Effector memory CD8-positive, alpha-beta T cell (primary cell): ENCODE measurements at regions not wholly inside any gene's neighbourhood (a gene's known extent, or its start where the extent isn't known, plus 50 kb on each side); places are given as distances from the start of the nearest gene placed in this dataset.

Source experiments
- ATAC-seq: fragments of 150-1000 bp; cut with Tn5 transposase; replicated peaks from 2 replicates; pipeline ENCODE4 v1.10.0; 2021; ENCODE audit warnings: mild to moderate bottlenecking, moderate library complexity
- DNase-seq, 3 experiments: peaks; one replicate each; pipeline ENCODE4 v3.0.0; 2021
- H3K27ac Mint-ChIP-seq, 2 donors: one replicate each; pipeline ENCODE4 v1.8.0; 2022; ENCODE audit warnings: mild to moderate bottlenecking in 2 of 2, mixed read lengths in 2 of 2, moderate library complexity in 2 of 2
- H3K27me3 Mint-ChIP-seq, 2 donors: one replicate each; pipeline ENCODE4 v1.8.0; 2022; ENCODE audit warnings: mixed read lengths in 2 of 2
- H3K36me3 Mint-ChIP-seq: one replicate; pipeline ENCODE4 v1.8.0; 2022; ENCODE audit warnings: mild to moderate bottlenecking, moderate library complexity, mixed read lengths; ENCODE audit not compliant: insufficient read depth
- H3K4me1 Mint-ChIP-seq, 2 donors: one replicate each; pipeline ENCODE4 v1.8.0; 2022; ENCODE audit warnings: low read depth in 2 of 2, mixed read lengths in 2 of 2
- H3K4me3 Mint-ChIP-seq, 2 donors: one replicate each; pipeline ENCODE4 v1.8.0; 2022; ENCODE audit warnings: mild to moderate bottlenecking in 2 of 2, mixed read lengths in 2 of 2, moderate library complexity in 2 of 2
- H3K9me3 Mint-ChIP-seq, 2 donors: one replicate each; pipeline ENCODE4 v1.8.0; 2022; ENCODE audit warnings: mixed read lengths in 2 of 2

- H3K27ac Mint-ChIP-seq: no peak overlapping the region
- H3K36me3 Mint-ChIP-seq: no peaks in the 10 kb centered on the region
- peaks cover 0 to 2% of the 10 kb centered on the region in 2 donors for H3K4me1 Mint-ChIP-seq
These were observed 549.1 kb downstream of the CSNK1G3 start for GRCh38 chr5:124061068-124061430.

DNA sequence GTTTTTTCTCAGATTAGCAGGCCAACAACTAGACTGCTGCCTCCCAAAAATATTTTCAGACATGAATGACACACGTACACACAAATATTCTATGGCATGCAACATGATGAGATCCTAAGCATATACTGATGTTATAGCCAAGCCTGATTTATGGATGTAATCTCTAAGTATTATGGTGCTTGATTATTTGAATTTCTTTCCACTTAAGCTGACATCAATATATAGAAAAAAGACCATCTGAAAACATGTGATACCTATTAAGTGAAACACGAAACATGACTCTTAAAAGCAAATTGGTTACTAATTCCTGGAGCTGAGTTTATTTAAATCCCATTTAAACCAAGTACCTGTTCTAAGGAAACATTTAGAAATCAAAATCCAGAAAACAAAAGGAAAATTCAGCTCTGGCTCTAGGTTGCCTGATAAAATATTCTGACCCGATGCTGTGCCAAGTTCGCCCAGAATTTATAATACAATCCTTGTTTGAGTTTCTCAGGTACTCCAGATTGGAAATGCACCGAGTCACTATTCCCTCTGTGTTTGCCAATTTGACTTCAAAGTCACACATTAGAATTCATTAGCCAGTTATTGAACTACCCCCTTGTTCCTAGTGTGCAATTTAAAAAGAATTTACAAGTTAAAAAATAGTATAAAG lies 548.6 kb downstream of the CSNK1G3 start:
- H3K27ac Mint-ChIP-seq: no peak overlapping the region
- no peaks in the 10 kb centered on the region for H3K36me3 Mint-ChIP-seq
- peaks cover 0 to 2% of the 10 kb centered on the region in 2 donors for H3K4me1 Mint-ChIP-seq
- H3K4me3 Mint-ChIP-seq: no peak overlapping the region
- no peaks in the 10 kb centered on the region for H3K27me3 Mint-ChIP-seq
- ATAC-seq (no peak), DNase-seq (no peak)
- peaks cover 6 to 13% of the 10 kb centered on the region in 2 donors for H3K9me3 Mint-ChIP-seq

More at GRCh38 chr5:124061068-124061430, 549.1 kb downstream of the CSNK1G3 start:
- H3K27me3 Mint-ChIP-seq: no peaks in the 10 kb centered on the region
- ATAC-seq: no peak
- H3K4me3 Mint-ChIP-seq: no peak overlapping the region
- DNase-seq: no peak
- H3K9me3 Mint-ChIP-seq: peaks cover 6 to 15% of the 10 kb centered on the region in 2 donors

DNA sequence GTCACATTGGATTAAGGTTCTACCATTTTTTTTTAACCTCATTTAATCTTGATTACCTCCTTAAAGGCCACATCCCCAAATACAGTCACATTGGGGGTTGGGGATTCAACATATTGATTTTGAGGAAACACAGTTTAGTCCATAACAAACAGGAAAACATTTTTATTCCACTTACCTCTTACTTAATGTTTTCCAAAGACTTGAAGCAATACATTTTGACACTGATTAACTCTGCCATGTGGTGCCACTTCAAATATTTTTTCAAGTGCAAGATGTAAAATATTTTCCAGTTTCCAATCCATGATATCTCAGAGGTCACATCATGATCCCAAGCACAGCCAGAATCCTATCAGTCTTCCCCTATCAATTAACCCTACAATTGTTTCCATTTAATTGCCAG lies 548.0 kb downstream of the CSNK1G3 start:
- H3K27me3 Mint-ChIP-seq: no peaks in the 10 kb centered on the region
- H3K27ac Mint-ChIP-seq: no peak overlapping the region
- peaks cover 6 to 13% of the 10 kb centered on the region in 2 donors for H3K9me3 Mint-ChIP-seq
- H3K36me3 Mint-ChIP-seq: no peaks in the 10 kb centered on the region
- H3K4me1 Mint-ChIP-seq: peaks cover 0 to 2% of the 10 kb centered on the region in 2 donors
- no peak for ATAC-seq
- DNase-seq: no peak
- no peak overlapping the region for H3K4me3 Mint-ChIP-seq

- no peak for ATAC-seq
- H3K27ac Mint-ChIP-seq: no peak overlapping the region
- peaks cover 0 to 2% of the 10 kb centered on the region in 2 donors for H3K4me1 Mint-ChIP-seq
- no peaks in the 10 kb centered on the region for H3K36me3 Mint-ChIP-seq
- no peaks in the 10 kb centered on the region for H3K27me3 Mint-ChIP-seq
- H3K4me3 Mint-ChIP-seq: no peak overlapping the region
- peaks cover 6 to 10% of the 10 kb centered on the region in 2 donors for H3K9me3 Mint-ChIP-seq
- DNase-seq: no peak
These were observed 547.2 kb downstream of the CSNK1G3 start for GRCh38 chr5:124059200-124059599.

DNA sequence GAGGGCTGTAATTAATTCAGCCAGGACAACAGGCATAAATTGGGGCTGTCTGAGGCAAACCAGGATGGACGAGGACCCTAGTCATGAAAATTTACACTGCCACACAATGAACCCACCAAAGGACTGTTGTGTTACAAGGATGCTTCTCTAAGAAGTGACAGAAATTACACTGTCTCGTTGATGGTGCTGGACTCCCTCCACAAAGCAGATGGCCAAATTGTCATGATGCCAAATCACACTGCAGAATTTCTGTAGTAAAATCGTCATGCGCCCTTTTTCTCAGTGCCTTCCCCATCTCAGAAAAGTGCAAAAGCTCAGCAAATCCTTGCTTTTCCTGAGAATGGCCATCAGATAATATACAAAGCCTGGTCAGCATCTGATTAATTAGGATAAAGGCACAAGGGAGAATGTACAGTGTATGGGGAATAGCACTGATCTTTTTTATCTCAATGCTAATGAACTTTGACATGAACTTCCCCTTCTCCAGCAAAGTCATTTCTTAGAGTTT lies 545.8 kb downstream of the CSNK1G3 start:
- DNase-seq: no peak
- H3K27me3 Mint-ChIP-seq: no peaks in the 10 kb centered on the region
- ATAC-seq: no peak
- peaks cover 6 to 7% of the 10 kb centered on the region in 2 donors for H3K9me3 Mint-ChIP-seq
- H3K4me1 Mint-ChIP-seq: peaks cover 0 to 2% of the 10 kb centered on the region in 2 donors
- H3K27ac Mint-ChIP-seq: no peak overlapping the region
- no peak overlapping the region for H3K4me3 Mint-ChIP-seq
- H3K36me3 Mint-ChIP-seq: no peaks in the 10 kb centered on the region

- H3K36me3 Mint-ChIP-seq: no peaks in the 10 kb centered on the region
- no peak overlapping the region for H3K27ac Mint-ChIP-seq
- H3K4me3 Mint-ChIP-seq: no peak overlapping the region
- H3K27me3 Mint-ChIP-seq: no peaks in the 10 kb centered on the region
- ATAC-seq (peak; percentile 42), DNase-seq (no peak)
- H3K9me3 Mint-ChIP-seq: peaks cover 6 to 7% of the 10 kb centered on the region in 2 donors
- peaks cover 0 to 2% of the 10 kb centered on the region in 2 donors for H3K4me1 Mint-ChIP-seq
These were observed 545.2 kb downstream of the CSNK1G3 start for GRCh38 chr5:124056991-124057723.

DNA sequence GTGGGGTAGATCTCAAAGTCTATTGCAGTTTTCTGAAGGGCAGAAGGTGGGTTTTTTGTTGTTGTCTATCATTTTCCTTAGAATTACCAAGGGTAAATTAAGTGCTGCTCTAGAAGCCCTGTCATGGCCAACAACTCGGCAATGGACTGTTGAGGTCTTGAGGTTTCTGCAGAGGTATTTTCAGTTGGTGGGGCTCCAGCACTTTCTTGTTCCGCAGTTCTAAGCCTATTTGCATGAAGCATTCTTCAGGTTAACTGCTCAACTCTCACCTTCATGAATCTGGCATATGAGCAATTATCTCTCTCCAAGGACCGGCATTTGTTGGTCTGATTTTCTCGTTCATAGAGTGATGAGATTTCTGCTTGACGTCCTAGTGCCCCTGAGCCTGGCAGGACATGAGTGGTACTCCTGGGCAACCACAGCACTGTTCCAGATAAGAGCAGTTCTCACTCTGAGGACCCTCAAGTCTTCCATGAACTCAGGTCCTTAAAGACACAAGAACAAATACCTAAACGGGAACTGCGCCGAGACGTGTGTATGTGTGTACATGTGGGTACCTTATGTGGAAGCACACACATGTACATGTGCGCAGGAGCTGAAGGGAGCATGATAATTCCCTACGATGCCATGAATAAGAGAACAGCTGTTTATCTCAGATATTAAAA lies 544.5 kb downstream of the CSNK1G3 start:
- H3K4me3 Mint-ChIP-seq: no peak overlapping the region
- no peak for DNase-seq

GRCh38 chr5:124055751-124056150 lies 543.8 kb downstream of the CSNK1G3 start:
- ATAC-seq (no peak), DNase-seq (no peak)
- H3K9me3 Mint-ChIP-seq: peaks cover 6 to 7% of the 10 kb centered on the region in 2 donors
- H3K36me3 Mint-ChIP-seq: no peaks in the 10 kb centered on the region
- H3K27me3 Mint-ChIP-seq: no peaks in the 10 kb centered on the region
- H3K27ac Mint-ChIP-seq: no peak overlapping the region
- peaks cover 0 to 2% of the 10 kb centered on the region in 2 donors for H3K4me1 Mint-ChIP-seq
- no peak overlapping the region for H3K4me3 Mint-ChIP-seq

More for the DNA sequence above, 544.5 kb downstream of the CSNK1G3 start:
- H3K27ac Mint-ChIP-seq: no peak overlapping the region
- ATAC-seq: no peak
- no peaks in the 10 kb centered on the region for H3K36me3 Mint-ChIP-seq
- peaks cover 6 to 7% of the 10 kb centered on the region in 2 donors for H3K9me3 Mint-ChIP-seq
- H3K4me1 Mint-ChIP-seq: peaks cover 0 to 2% of the 10 kb centered on the region in 2 donors
- H3K27me3 Mint-ChIP-seq: no peaks in the 10 kb centered on the region

- Mint-ChIP-seq H3K4me3 (no peak overlapping the region), H3K9me3 (peaks cover 4 to 6% of the 10 kb centered on the region in 2 donors), H3K27me3 (no peaks in the 10 kb centered on the region), H3K36me3 (no peaks in the 10 kb centered on the region), H3K27ac (no peak overlapping the region), H3K4me1 (peaks cover 0 to 2% of the 10 kb centered on the region in 2 donors)
- no peak for ATAC-seq
- no peak for DNase-seq
These were observed 542.6 kb downstream of the CSNK1G3 start for GRCh38 chr5:124054564-124054963.

GRCh38 chr5:124053340-124053739 lies 541.4 kb downstream of the CSNK1G3 start:
- H3K9me3 Mint-ChIP-seq: peaks cover 6% of the 10 kb centered on the region in 2 donors
- DNase-seq: no peak
- H3K4me3 Mint-ChIP-seq: no peak overlapping the region
- H3K4me1 Mint-ChIP-seq: peaks cover 0 to 2% of the 10 kb centered on the region in 2 donors
- H3K27ac Mint-ChIP-seq: no peak overlapping the region
- H3K27me3 Mint-ChIP-seq: no peaks in the 10 kb centered on the region
- no peaks in the 10 kb centered on the region for H3K36me3 Mint-ChIP-seq
- ATAC-seq: no peak

GRCh38 chr5:124052201-124052600 lies 540.2 kb downstream of the CSNK1G3 start:
- H3K4me1 Mint-ChIP-seq: peaks cover 0 to 1% of the 10 kb centered on the region in 2 donors
- no peaks in the 10 kb centered on the region for H3K36me3 Mint-ChIP-seq
- DNase-seq: no peak
- ATAC-seq: no peak
- no peak overlapping the region for H3K27ac Mint-ChIP-seq
- no peaks in the 10 kb centered on the region for H3K27me3 Mint-ChIP-seq
- H3K4me3 Mint-ChIP-seq: no peak overlapping the region
- peaks cover 4 to 6% of the 10 kb centered on the region in 2 donors for H3K9me3 Mint-ChIP-seq

- no peak for ATAC-seq
- H3K4me1 Mint-ChIP-seq: no peaks in the 10 kb centered on the region
- no peaks in the 10 kb centered on the region for H3K27me3 Mint-ChIP-seq
- no peak overlapping the region for H3K27ac Mint-ChIP-seq
- no peak for DNase-seq
- H3K9me3 Mint-ChIP-seq: peaks cover 0 to 6% of the 10 kb centered on the region in 2 donors
- H3K36me3 Mint-ChIP-seq: no peaks in the 10 kb centered on the region
- no peak overlapping the region for H3K4me3 Mint-ChIP-seq
These were observed 538.3 kb downstream of the CSNK1G3 start for GRCh38 chr5:124050120-124050770.

GRCh38 chr5:124045412-124045811 lies 533.4 kb downstream of the CSNK1G3 start:
- no peak overlapping the region for H3K4me3 Mint-ChIP-seq
- no peak for ATAC-seq
- H3K36me3 Mint-ChIP-seq: peaks cover 2% of the 10 kb centered on the region

More at GRCh38 chr5:124045412-124045811, 533.4 kb downstream of the CSNK1G3 start:
- peaks cover 0 to 9% of the 10 kb centered on the region in 2 donors for H3K9me3 Mint-ChIP-seq
- no peak overlapping the region for H3K27ac Mint-ChIP-seq
- DNase-seq: no peak
- no peaks in the 10 kb centered on the region for H3K27me3 Mint-ChIP-seq
- H3K4me1 Mint-ChIP-seq: no peaks in the 10 kb centered on the region
